Skeletal muscle tissue (tissue), 3 donors: ENCODE measurements at regions not wholly inside any gene's neighbourhood (a gene's known extent, or its start where the extent isn't known, plus 50 kb on each side); places are given as distances from the start of the nearest gene placed in this dataset.

Experiments
- H3K27ac ChIP-seq: one replicate; pipeline ENCODE4 v1.7.0; 2013; ENCODE audit warnings: mild to moderate bottlenecking, low read depth, low read length, inconsistent platforms
- H3K27me3 ChIP-seq, 3 donors: one replicate each; pipeline ENCODE4 v1.7.0; 2013; ENCODE audit warnings: low read length in 3 of 3; ENCODE audit not compliant: control insufficient read depth in 3 of 3, insufficient read depth in 3 of 3
- H3K36me3 ChIP-seq, 3 donors: one replicate each; pipeline ENCODE4 v1.7.0; 2013; ENCODE audit warnings: low read length in 3 of 3; ENCODE audit not compliant: control insufficient read depth in 3 of 3, insufficient read depth in 3 of 3
- H3K4me1 ChIP-seq, 3 donors: one replicate each; pipeline ENCODE4 v1.7.0; 2013; ENCODE audit warnings: low read length in 3 of 3, mild to moderate bottlenecking in 3 of 3; ENCODE audit not compliant: control insufficient read depth in 3 of 3, insufficient read depth in 3 of 3
- H3K4me3 ChIP-seq, 3 donors: one replicate each; pipeline ENCODE4 v1.7.0; 2013; ENCODE audit warnings: low read length in 3 of 3
- H3K9ac ChIP-seq, 3 donors: one replicate each; pipeline ENCODE4 v1.7.0; 2013; ENCODE audit warnings: low read length in 3 of 3, mild to moderate bottlenecking in 3 of 3, moderate library complexity in 2 of 3, low read depth in 1 of 3
- H3K9me3 ChIP-seq, 3 donors: one replicate each; pipeline ENCODE4 v1.7.0; 2013; ENCODE audit warnings: low read length in 3 of 3; ENCODE audit not compliant: control insufficient read depth in 3 of 3
- donor health status: Osteomylitis.

- no peaks in the 10 kb centered on the region for H3K9me3 ChIP-seq
- H3K9ac ChIP-seq, result no peak overlapping the region
- H3K4me3 ChIP-seq, result no peak overlapping the region
- H3K4me1 ChIP-seq, result peaks cover 12 to 19% (median 14%) of the 10 kb centered on the region in 3 donors
- no peak overlapping the region for H3K27ac ChIP-seq
- no peaks in the 10 kb centered on the region for H3K36me3 ChIP-seq
- H3K27me3 ChIP-seq, result no peaks in the 10 kb centered on the region
Observed at GRCh38 chr5:67541875-67542274, 345.3 kb upstream of the CD180 start.

GRCh38 chr5:67538855-67539506 lies 342.4 kb upstream of the CD180 start:
- H3K27me3 ChIP-seq, result no peaks in the 10 kb centered on the region
- no peak overlapping the region for H3K9ac ChIP-seq
- no peaks in the 10 kb centered on the region for H3K9me3 ChIP-seq
- peaks cover 12 to 19% (median 14%) of the 10 kb centered on the region in 3 donors for H3K4me1 ChIP-seq
- no peak overlapping the region for H3K27ac ChIP-seq
- no peaks in the 10 kb centered on the region for H3K36me3 ChIP-seq
- H3K4me3 ChIP-seq, result no peak overlapping the region

GRCh38 chr5:67537439-67538148 lies 341.0 kb upstream of the CD180 start:
- no peaks in the 10 kb centered on the region for H3K36me3 ChIP-seq
- no peak overlapping the region for H3K27ac ChIP-seq
- H3K4me1 ChIP-seq, result peaks cover 12 to 19% (median 12%) of the 10 kb centered on the region in 3 donors
- no peaks in the 10 kb centered on the region for H3K27me3 ChIP-seq
- H3K9me3 ChIP-seq, result no peaks in the 10 kb centered on the region
- H3K9ac ChIP-seq, result peak overlapping the region in 1 of 3 donors; percentile 18
- peak overlapping the region in 2 of 3 donors; percentile 19 to 45 for H3K4me3 ChIP-seq

- H3K4me1 ChIP-seq, result peaks cover 7 to 16% (median 8%) of the 10 kb centered on the region in 3 donors
- no peak overlapping the region for H3K27ac ChIP-seq
- H3K9ac ChIP-seq, result no peak overlapping the region
- H3K36me3 ChIP-seq, result no peaks in the 10 kb centered on the region
- no peaks in the 10 kb centered on the region for H3K27me3 ChIP-seq
- H3K4me3 ChIP-seq, result peak overlapping the region in 1 of 3 donors; percentile 47
- no peaks in the 10 kb centered on the region for H3K9me3 ChIP-seq
Observed at GRCh38 chr5:67536866-67537265, 340.3 kb upstream of the CD180 start.

GRCh38 chr5:67530609-67531255 lies 334.1 kb upstream of the CD180 start:
- Histone ChIP-seq H3K27ac (no peak overlapping the region), H3K27me3 (no peaks in the 10 kb centered on the region), H3K4me1 (no peaks in the 10 kb centered on the region), H3K9ac (no peak overlapping the region), H3K36me3 (no peaks in the 10 kb centered on the region), H3K9me3 (no peaks in the 10 kb centered on the region), H3K4me3 (no peak overlapping the region)

GRCh38 chr5:67528953-67529352 lies 332.4 kb upstream of the CD180 start:
- no peaks in the 10 kb centered on the region for H3K4me1 ChIP-seq
- no peak overlapping the region for H3K27ac ChIP-seq
- H3K9me3 ChIP-seq, result no peaks in the 10 kb centered on the region
- H3K27me3 ChIP-seq, result no peaks in the 10 kb centered on the region
- no peaks in the 10 kb centered on the region for H3K36me3 ChIP-seq
- no peak overlapping the region for H3K4me3 ChIP-seq
- no peak overlapping the region for H3K9ac ChIP-seq

- no peaks in the 10 kb centered on the region for H3K4me1 ChIP-seq
- no peaks in the 10 kb centered on the region for H3K36me3 ChIP-seq
Observed at GRCh38 chr5:67526793-67527192, 330.2 kb upstream of the CD180 start.

GRCh38 chr5:67520161-67520908 lies 323.7 kb upstream of the CD180 start:
- Histone ChIP-seq H3K36me3 (no peaks in the 10 kb centered on the region), H3K4me1 (no peaks in the 10 kb centered on the region), H3K27ac (no peak overlapping the region), H3K4me3 (no peak overlapping the region), H3K9ac (no peak overlapping the region), H3K27me3 (no peaks in the 10 kb centered on the region), H3K9me3 (no peaks in the 10 kb centered on the region)

More at GRCh38 chr5:67526793-67527192, 330.2 kb upstream of the CD180 start:
- Histone ChIP-seq H3K27me3 (no peaks in the 10 kb centered on the region), H3K4me3 (no peak overlapping the region), H3K9me3 (no peaks in the 10 kb centered on the region), H3K9ac (no peak overlapping the region), H3K27ac (no peak overlapping the region)

GRCh38 chr5:67518227-67518626 lies 321.6 kb upstream of the CD180 start:
- H3K27me3 ChIP-seq, result no peaks in the 10 kb centered on the region
- H3K9me3 ChIP-seq, result no peaks in the 10 kb centered on the region
- no peak overlapping the region for H3K27ac ChIP-seq
- H3K4me1 ChIP-seq, result no peaks in the 10 kb centered on the region
- H3K9ac ChIP-seq, result no peak overlapping the region
- no peak overlapping the region for H3K4me3 ChIP-seq
- H3K36me3 ChIP-seq, result no peaks in the 10 kb centered on the region
